ENCODE measurements at regions not wholly inside any gene's neighbourhood (a gene's known extent, or its start where the extent isn't known, plus 50 kb on each side); places are given as distances from the start of the nearest gene placed in this dataset.

GRCh38 chr12:107583551-107583950 lies 102.0 kb upstream of the PWP1 start:
- TF ChIP-seq, protein P1, sequence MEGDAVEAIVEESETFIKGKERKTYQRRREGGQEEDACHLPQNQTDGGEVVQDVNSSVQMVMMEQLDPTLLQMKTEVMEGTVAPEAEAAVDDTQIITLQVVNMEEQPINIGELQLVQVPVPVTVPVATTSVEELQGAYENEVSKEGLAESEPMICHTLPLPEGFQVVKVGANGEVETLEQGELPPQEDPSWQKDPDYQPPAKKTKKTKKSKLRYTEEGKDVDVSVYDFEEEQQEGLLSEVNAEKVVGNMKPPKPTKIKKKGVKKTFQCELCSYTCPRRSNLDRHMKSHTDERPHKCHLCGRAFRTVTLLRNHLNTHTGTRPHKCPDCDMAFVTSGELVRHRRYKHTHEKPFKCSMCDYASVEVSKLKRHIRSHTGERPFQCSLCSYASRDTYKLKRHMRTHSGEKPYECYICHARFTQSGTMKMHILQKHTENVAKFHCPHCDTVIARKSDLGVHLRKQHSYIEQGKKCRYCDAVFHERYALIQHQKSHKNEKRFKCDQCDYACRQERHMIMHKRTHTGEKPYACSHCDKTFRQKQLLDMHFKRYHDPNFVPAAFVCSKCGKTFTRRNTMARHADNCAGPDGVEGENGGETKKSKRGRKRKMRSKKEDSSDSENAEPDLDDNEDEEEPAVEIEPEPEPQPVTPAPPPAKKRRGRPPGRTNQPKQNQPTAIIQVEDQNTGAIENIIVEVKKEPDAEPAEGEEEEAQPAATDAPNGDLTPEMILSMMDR (CRISPR knock-in tag; IDR thresholded peaks at IDR 0.05) = no peak
- TF ChIP-seq U2AF1 (optimal IDR thresholded peaks at IDR 0.05; ENCODE audit: low read depth, low read length) (no peak), POLR2AphosphoS2 (IDR thresholded peaks at IDR 0.05; ENCODE audit: low read depth, low read length) (no peak), EP300 (IDR thresholded peaks at IDR 0.05; ENCODE audit: low read depth in 2 of 2, low read length in 2 of 2) (no peak), EP300 (CRISPR knock-in tag; IDR thresholded peaks at IDR 0.05; ENCODE audit: borderline replicate concordance) (no peak), GABPB1 (CRISPR knock-in tag; IDR thresholded peaks at IDR 0.05) (no peak), ELF4 (CRISPR knock-in tag; IDR thresholded peaks at IDR 0.05; ENCODE audit: borderline replicate concordance) (no peak), KAT2B (IDR thresholded peaks at IDR 0.05; ENCODE audit: borderline replicate concordance, low read depth, low read length) (no peak), HNF4A (CRISPR knock-in tag; IDR thresholded peaks at IDR 0.05) (no peak), FOXA1 (IDR thresholded peaks at IDR 0.05) (no peak), FOXA1 (CRISPR knock-in tag; IDR thresholded peaks at IDR 0.05) (no peak), RNF219 (CRISPR knock-in tag; IDR thresholded peaks at IDR 0.05) (no peak), MAX (IDR thresholded peaks at IDR 0.05) (no peak), KDM2A (CRISPR knock-in tag; IDR thresholded peaks at IDR 0.05; ENCODE audit: borderline replicate concordance, low read depth) (no peak)
- TF ChIP-seq, protein P2, sequence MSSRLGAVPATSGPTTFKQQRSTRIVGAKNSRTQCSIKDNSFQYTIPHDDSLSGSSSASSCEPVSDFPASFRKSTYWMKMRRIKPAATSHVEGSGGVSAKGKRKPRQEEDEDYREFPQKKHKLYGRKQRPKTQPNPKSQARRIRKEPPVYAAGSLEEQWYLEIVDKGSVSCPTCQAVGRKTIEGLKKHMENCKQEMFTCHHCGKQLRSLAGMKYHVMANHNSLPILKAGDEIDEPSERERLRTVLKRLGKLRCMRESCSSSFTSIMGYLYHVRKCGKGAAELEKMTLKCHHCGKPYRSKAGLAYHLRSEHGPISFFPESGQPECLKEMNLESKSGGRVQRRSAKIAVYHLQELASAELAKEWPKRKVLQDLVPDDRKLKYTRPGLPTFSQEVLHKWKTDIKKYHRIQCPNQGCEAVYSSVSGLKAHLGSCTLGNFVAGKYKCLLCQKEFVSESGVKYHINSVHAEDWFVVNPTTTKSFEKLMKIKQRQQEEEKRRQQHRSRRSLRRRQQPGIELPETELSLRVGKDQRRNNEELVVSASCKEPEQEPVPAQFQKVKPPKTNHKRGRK (CRISPR knock-in tag; IDR thresholded peaks at IDR 0.05) = no peak
